Skeletal muscle tissue (tissue), 3 donors: ENCODE measurements at regions not wholly inside any gene's neighbourhood (a gene's known extent, or its start where the extent isn't known, plus 50 kb on each side); places are given as distances from the start of the nearest gene placed in this dataset.
"Not testable (repeated sequence)": the region's sequence is repeated elsewhere in the genome, so short reads cannot be mapped to it uniquely, and the experiment has no call there.

Experiments used
- H3K27ac ChIP-seq: one replicate; pipeline ENCODE4 v1.7.0; 2013; ENCODE audit warnings: mild to moderate bottlenecking, low read depth, low read length, inconsistent platforms
- H3K27me3 ChIP-seq, 3 donors: one replicate each; pipeline ENCODE4 v1.7.0; 2013; ENCODE audit warnings: low read length in 3 of 3; ENCODE audit not compliant: control insufficient read depth in 3 of 3, insufficient read depth in 3 of 3
- H3K36me3 ChIP-seq, 3 donors: one replicate each; pipeline ENCODE4 v1.7.0; 2013; ENCODE audit warnings: low read length in 3 of 3; ENCODE audit not compliant: control insufficient read depth in 3 of 3, insufficient read depth in 3 of 3
- H3K4me1 ChIP-seq, 3 donors: one replicate each; pipeline ENCODE4 v1.7.0; 2013; ENCODE audit warnings: low read length in 3 of 3, mild to moderate bottlenecking in 3 of 3; ENCODE audit not compliant: control insufficient read depth in 3 of 3, insufficient read depth in 3 of 3
- H3K4me3 ChIP-seq, 3 donors: one replicate each; pipeline ENCODE4 v1.7.0; 2013; ENCODE audit warnings: low read length in 3 of 3
- H3K9ac ChIP-seq, 3 donors: one replicate each; pipeline ENCODE4 v1.7.0; 2013; ENCODE audit warnings: low read length in 3 of 3, mild to moderate bottlenecking in 3 of 3, moderate library complexity in 2 of 3, low read depth in 1 of 3
- H3K9me3 ChIP-seq, 3 donors: one replicate each; pipeline ENCODE4 v1.7.0; 2013; ENCODE audit warnings: low read length in 3 of 3; ENCODE audit not compliant: control insufficient read depth in 3 of 3
- donor health status: Osteomylitis.

DNA sequence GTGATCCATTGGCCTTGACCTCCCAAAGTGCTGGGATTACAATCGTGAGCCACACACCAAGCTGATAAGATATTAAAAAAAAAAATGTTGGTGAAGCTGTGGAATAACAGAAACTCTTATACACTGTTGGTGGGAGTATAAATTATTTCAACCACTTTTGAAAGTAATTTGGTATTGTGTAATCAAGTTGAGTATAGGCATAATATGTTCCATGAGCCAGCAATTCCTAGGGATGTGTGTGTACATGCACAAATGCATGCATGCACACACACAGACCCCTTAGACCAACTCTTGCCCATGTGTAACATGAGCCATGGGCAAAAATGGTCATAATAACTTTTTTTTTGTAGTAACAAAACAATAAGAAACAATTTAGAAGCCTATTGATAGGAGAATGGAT is 130.2 kb upstream of the ANKRD28 start:
- Histone ChIP-seq H3K36me3 (no peaks in the 10 kb centered on the region), H3K27me3 (no peaks in the 10 kb centered on the region)

DNA sequence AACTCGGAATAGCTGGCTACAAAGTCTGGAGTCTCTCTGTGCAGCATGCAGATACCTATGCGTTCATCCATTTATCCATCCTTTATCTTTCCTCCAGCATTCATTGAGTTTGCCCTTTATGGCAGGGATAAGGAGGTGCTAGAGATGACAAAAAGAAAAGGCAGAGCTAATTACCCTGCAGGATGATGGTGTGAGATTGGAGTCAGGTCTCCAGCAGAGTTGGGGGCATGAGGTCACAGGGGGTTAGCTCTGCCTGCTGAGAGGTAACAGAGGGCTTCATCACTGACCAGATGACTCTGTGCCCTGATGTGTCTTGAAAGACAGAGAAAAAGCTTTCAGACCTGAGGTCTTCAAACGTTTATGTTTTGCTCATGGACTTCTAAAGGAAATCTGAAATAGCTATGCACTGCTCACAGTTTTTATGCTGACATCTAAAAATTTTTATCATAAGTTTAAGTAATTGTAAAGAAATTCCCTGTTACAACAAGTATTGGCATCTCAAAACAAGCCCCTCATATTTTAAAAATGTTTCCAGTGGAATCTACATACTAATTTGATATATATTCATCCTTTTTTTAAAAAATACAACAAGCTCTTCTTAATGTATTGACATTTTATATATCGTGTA is 132.3 kb upstream of the ANKRD28 start:
- Histone ChIP-seq H3K9ac (no peak overlapping the region), H3K27me3 (no peaks in the 10 kb centered on the region), H3K4me1 (peaks cover 7 to 15% (median 10%) of the 10 kb centered on the region in 3 donors), H3K36me3 (no peaks in the 10 kb centered on the region), H3K27ac (no peak overlapping the region), H3K4me3 (no peak overlapping the region), H3K9me3 (no peaks in the 10 kb centered on the region)

More for the DNA sequence above, 130.2 kb upstream of the ANKRD28 start:
- no peak overlapping the region for H3K27ac ChIP-seq
- H3K9ac ChIP-seq: no peak overlapping the region
- peaks cover 3 to 11% (median 4%) of the 10 kb centered on the region in 3 donors for H3K4me1 ChIP-seq
- no peak overlapping the region for H3K4me3 ChIP-seq
- no peaks in the 10 kb centered on the region for H3K9me3 ChIP-seq

DNA sequence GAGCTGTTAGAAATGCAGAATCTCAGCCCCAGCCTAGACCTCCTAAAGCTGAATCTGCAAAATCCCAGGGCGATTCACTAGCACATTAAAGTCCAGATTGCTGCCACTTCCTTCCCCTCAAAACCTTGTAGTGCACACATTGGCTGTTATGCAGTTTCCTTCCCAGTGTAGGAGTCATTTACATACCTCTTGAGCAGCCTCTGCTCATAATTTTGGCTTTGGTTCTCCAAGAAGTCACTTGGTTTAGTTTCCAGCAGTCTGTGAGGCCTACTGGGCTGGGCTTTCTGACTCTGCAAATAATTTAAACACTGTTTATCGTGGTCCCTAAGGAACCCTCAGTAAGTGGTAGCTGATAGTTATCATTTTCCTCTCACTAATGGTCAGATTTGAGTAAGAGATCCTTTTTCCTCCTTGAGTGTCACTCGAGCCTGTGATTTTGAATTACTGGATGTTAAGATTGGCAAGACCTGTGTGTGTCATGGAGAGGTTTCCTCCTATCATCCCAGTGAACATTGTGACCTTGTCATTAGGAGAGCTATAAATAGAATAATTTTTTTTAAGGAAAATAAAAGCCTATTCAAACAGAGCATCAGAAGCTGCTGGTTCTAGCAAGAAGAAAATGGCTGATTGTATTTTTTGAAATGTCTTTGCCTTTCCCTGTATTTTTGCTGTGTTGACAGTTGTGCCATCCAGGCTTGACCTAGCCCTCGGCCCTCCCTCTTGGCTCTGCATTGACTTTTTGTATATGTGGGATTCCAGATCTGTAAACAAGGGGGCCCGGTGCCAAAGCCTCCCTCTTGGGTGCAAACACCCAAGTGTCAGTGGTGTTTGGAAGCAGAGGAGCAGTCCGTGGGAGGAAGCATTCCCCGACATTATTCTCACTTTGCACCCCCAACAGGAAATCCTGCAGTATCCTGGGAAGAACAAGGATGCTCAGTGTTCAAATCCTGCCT is 134.8 kb upstream of the ANKRD28 start:
- Histone ChIP-seq H3K9me3 (no peaks in the 10 kb centered on the region), H3K36me3 (no peaks in the 10 kb centered on the region), H3K4me3 (no peak overlapping the region), H3K27ac (no peak overlapping the region), H3K9ac (no peak overlapping the region), H3K4me1 (peaks cover 9 to 21% (median 15%) of the 10 kb centered on the region in 3 donors), H3K27me3 (no peaks in the 10 kb centered on the region)

DNA sequence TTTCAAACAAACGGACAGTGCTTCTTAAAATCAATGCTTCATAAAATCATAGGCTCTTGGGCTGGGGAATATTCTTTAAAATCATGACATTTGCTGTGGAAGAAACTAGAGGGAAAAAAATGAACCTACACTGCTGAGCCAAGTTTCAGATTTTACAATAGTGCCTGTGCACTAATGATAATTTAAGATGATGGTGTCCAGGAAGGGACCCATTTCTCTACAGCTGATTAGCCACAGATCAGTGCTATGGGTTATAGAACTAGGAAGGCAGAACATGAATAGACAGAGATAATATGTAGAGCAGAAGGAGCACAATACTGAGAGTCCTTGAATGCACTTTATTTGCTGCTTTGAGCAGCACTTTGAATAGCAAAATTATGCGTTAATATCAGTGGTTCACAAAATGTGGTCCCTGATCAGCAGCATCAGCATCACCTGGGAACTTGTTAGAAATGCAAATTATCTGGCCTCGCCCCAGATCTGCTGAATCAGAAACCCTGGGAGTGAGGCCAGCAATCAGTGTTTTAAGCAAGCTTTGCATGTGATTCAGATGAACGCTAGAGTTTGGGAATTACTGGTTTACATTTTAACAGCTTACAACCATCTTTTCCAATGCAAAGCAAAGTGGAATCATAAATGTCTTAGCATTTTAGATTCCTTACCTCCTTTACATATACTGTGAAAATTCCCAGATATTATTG is 135.8 kb upstream of the ANKRD28 start:
- Histone ChIP-seq H3K4me3 (no peak overlapping the region), H3K27me3 (no peaks in the 10 kb centered on the region), H3K36me3 (no peaks in the 10 kb centered on the region), H3K9me3 (no peaks in the 10 kb centered on the region), H3K4me1 (peaks cover 9 to 21% (median 15%) of the 10 kb centered on the region in 3 donors), H3K27ac (no peak overlapping the region), H3K9ac (no peak overlapping the region)

- Histone ChIP-seq H3K4me3 (no peak overlapping the region), H3K36me3 (no peaks in the 10 kb centered on the region), H3K27ac (peak overlapping the region; percentile 0), H3K9me3 (no peaks in the 10 kb centered on the region), H3K9ac (no peak overlapping the region), H3K27me3 (no peaks in the 10 kb centered on the region), H3K4me1 (peaks cover 9 to 21% (median 15%) of the 10 kb centered on the region in 3 donors)
Measured at GRCh38 chr3:15934389-15935195, 136.8 kb upstream of the ANKRD28 start.

DNA sequence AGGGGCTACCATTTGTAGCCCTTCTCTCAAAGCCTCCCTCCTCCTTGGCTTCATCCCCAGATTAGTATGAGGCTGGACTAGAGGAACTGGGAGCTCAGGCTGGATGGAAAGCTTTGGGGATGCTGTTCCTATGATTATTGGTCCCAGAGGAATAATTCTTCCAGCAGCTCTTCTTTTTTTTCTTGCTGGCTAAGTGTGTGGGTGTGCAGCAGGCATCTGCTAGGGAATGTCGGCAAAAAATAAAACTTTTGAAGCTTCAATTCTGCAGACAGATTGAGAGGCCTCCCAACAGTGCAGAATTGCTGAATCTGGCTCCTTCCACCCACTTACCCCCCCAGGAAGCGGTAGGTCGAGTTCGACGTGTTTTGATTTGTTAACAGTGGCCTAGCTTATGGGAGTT is 138.5 kb upstream of the ANKRD28 start:
- H3K27ac ChIP-seq: no peak overlapping the region
- H3K27me3 ChIP-seq: no peaks in the 10 kb centered on the region
- H3K9ac ChIP-seq: no peak overlapping the region
- H3K36me3 ChIP-seq: no peaks in the 10 kb centered on the region
- no peak overlapping the region for H3K4me3 ChIP-seq
- H3K4me1 ChIP-seq: peaks cover 9 to 21% (median 15%) of the 10 kb centered on the region in 3 donors
- H3K9me3 ChIP-seq: no peaks in the 10 kb centered on the region

GRCh38 chr3:15940641-15941040 is 142.9 kb upstream of the ANKRD28 start:
- no peaks in the 10 kb centered on the region for H3K27me3 ChIP-seq
- H3K27ac ChIP-seq: no peak overlapping the region
- H3K9ac ChIP-seq: no peak overlapping the region
- H3K4me1 ChIP-seq: peaks cover 0 to 10% (median 7%) of the 10 kb centered on the region in 3 donors
- H3K9me3 ChIP-seq: no peaks in the 10 kb centered on the region
- no peak overlapping the region for H3K4me3 ChIP-seq
- no peaks in the 10 kb centered on the region for H3K36me3 ChIP-seq

GRCh38 chr3:15941457-15941856 is 143.7 kb upstream of the ANKRD28 start:
- H3K4me1 ChIP-seq, H3K9me3 ChIP-seq, H3K9ac ChIP-seq, H3K27me3 ChIP-seq, H3K4me3 ChIP-seq, H3K27ac ChIP-seq, H3K36me3 ChIP-seq: not testable (repeated sequence)

GRCh38 chr3:15941958-15942357 is 144.2 kb upstream of the ANKRD28 start:
- no peak overlapping the region for H3K27ac ChIP-seq
- no peak overlapping the region for H3K4me3 ChIP-seq
- H3K9ac ChIP-seq: no peak overlapping the region
- no peaks in the 10 kb centered on the region for H3K27me3 ChIP-seq
- H3K9me3 ChIP-seq: no peaks in the 10 kb centered on the region
- no peaks in the 10 kb centered on the region for H3K36me3 ChIP-seq
- H3K4me1 ChIP-seq: peaks cover 0 to 10% (median 7%) of the 10 kb centered on the region in 3 donors
